Lung (tissue), 12 donors: ENCODE measurements at regions not wholly inside any gene's neighbourhood (a gene's known extent, or its start where the extent isn't known, plus 50 kb on each side); places are given as distances from the start of the nearest gene placed in this dataset. TPM values are rescaled to one million over a fixed set of nuclear protein-coding genes. Genes with fewer than 3 reads are reported as not detected.

ENCODE experiments used
- ATAC-seq: fragments of 200-7000 bp; cut with Tn5 transposase; one replicate; pipeline ENCODE4 v1.9.1; 2020; ENCODE audit warnings: moderate number of reproducible peaks; ENCODE audit not compliant: insufficient read depth, low FRiP score
- DNase-seq, 3 donors: peaks; one replicate each; pipeline ENCODE4 v3.0.0-alpha.2; 2013 to 2017
- H3K27ac ChIP-seq, 2 donors: one replicate each; pipeline ENCODE4 v1.5.1; 2013; ENCODE audit warnings: mild to moderate bottlenecking in 2 of 2, moderate library complexity in 2 of 2, control low read depth in 1 of 2, inconsistent platforms in 1 of 2, low read depth in 1 of 2, low read length in 1 of 2
- H3K27me3 ChIP-seq, 3 donors: one replicate each; pipeline ENCODE4 v1.5.1; 2013; ENCODE audit warnings: low read length in 2 of 3; ENCODE audit not compliant: control insufficient read depth in 3 of 3, insufficient read depth in 3 of 3
- H3K36me3 ChIP-seq, 4 donors: one replicate each; pipeline ENCODE4 v1.5.1; 2013; ENCODE audit warnings: low read length in 4 of 4, mild to moderate bottlenecking in 1 of 4, moderate library complexity in 1 of 4; ENCODE audit not compliant: control insufficient read depth in 4 of 4, insufficient read depth in 4 of 4
- H3K4me1 ChIP-seq, 5 donors: one replicate each; pipeline ENCODE4 v1.5.1; 2013; ENCODE audit warnings: low read length in 5 of 5, mild to moderate bottlenecking in 2 of 5, moderate library complexity in 1 of 5; ENCODE audit not compliant: control insufficient read depth in 5 of 5, insufficient read depth in 5 of 5
- H3K4me3 ChIP-seq: one replicate; pipeline ENCODE4 v1.5.1; 2013; ENCODE audit warnings: mild to moderate bottlenecking, control low read depth, moderate library complexity
- H3K9ac ChIP-seq, 2 donors: one replicate each; pipeline ENCODE4 v1.5.1; 2013; ENCODE audit warnings: low read length in 2 of 2, control low read depth in 1 of 2; ENCODE audit not compliant: insufficient read depth in 1 of 2
- H3K9me3 ChIP-seq, 4 donors: one replicate each; pipeline ENCODE4 v1.5.1; 2013; ENCODE audit warnings: low read length in 3 of 4, mild to moderate bottlenecking in 1 of 4, moderate library complexity in 1 of 4; ENCODE audit not compliant: control insufficient read depth in 4 of 4, insufficient read depth in 3 of 4
- WGBS, 2 donors: extraction: QIAGEN DNeasy Blood & Tissue Kit; methylation state at CpG; one replicate each; pipeline ENCODE4 v1.1.7; 2013; 5-methylcytosine and 5-hydroxymethylcytosine counted together
- small RNA-seq: library from RNA; depleted of rRNA; stranded (forward); fragments of <200 nt; gene quantifications from one replicate; pipeline ENCODE3, GENCODE V24; 2014; ENCODE audit warnings: low replicate concordance
- TF ChIP-seq, protein P1 (sequence below): IDR thresholded peaks from 2 replicates; pipeline ENCODE4 v1.5.1; 2012; ENCODE audit warnings: mild to moderate bottlenecking; ENCODE audit errors: control extremely low read depth, extremely low read depth
- donor health status: control.
- donor health status: control.
- donor health status: Bipolar disorder and iron deficiency.
- donor health status: healthy.
- donor health status: DM: yes; HTN: yes; CAD: no.

DNA sequence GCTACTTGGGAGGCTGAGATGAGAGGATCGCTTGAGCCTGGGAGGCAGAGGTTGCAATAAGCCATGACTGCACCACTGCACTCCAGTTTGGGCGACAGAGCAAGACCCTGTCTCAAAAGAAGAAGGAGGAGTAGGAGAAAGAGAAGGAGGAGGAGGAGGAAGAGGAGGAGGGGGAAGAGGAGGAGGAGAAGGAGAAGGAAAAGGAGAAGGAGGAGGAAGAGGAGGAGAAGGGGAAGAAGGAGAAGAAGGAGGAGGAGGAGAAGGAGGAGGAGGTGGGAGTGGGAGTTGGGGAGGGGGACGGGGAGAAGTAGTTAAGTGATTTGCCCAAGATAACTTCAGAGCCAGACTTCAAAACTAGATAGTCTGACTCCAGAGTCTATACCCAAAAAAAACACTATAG lies 55.5 kb upstream of the FOXD3 start:
- DNase-seq (no peak), ATAC-seq (no peak)
- Histone ChIP-seq H3K27ac (no peak overlapping the region), H3K4me3 (no peak overlapping the region), H3K9me3 (peaks cover 0 to 1% (median 0%) of the 10 kb centered on the region in 4 donors), H3K9ac (no peak overlapping the region), H3K27me3 (peaks cover 0 to 8% (median 3%) of the 10 kb centered on the region in 3 donors), H3K36me3 (no peaks in the 10 kb centered on the region), H3K4me1 (no peaks in the 10 kb centered on the region)
- TF ChIP-seq, protein P1, sequence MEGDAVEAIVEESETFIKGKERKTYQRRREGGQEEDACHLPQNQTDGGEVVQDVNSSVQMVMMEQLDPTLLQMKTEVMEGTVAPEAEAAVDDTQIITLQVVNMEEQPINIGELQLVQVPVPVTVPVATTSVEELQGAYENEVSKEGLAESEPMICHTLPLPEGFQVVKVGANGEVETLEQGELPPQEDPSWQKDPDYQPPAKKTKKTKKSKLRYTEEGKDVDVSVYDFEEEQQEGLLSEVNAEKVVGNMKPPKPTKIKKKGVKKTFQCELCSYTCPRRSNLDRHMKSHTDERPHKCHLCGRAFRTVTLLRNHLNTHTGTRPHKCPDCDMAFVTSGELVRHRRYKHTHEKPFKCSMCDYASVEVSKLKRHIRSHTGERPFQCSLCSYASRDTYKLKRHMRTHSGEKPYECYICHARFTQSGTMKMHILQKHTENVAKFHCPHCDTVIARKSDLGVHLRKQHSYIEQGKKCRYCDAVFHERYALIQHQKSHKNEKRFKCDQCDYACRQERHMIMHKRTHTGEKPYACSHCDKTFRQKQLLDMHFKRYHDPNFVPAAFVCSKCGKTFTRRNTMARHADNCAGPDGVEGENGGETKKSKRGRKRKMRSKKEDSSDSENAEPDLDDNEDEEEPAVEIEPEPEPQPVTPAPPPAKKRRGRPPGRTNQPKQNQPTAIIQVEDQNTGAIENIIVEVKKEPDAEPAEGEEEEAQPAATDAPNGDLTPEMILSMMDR: no peak
- 77 to 96% methylated on average over 3 of the region's 3 CpGs for WGBS, 2 donors

DNA sequence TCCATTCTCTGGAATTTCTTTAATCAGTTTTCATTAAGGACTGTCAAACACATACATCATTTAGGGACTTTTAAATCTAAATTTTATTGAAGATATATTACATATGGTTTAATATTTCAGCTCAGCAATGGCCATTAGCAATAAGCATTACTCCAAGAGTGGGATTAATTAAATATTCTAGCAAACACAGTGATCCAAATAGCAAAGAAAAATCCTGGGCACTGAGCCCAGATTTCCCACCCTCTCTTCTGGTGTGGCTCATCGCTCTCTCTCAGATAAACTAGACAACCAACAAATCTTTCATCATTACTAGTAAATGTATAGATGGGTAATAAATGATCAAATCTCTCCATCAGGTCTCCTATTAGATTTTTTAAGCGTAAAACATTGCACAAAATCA lies 53.5 kb upstream of the FOXD3 start:
- DNase-seq (peak in 1 of 3 donors; percentile 27), ATAC-seq (no peak)
- Histone ChIP-seq H3K4me1 (no peaks in the 10 kb centered on the region), H3K9me3 (peaks cover 0 to 1% (median 0%) of the 10 kb centered on the region in 4 donors), H3K27me3 (peaks cover 3 to 11% (median 6%) of the 10 kb centered on the region in 3 donors), H3K36me3 (no peaks in the 10 kb centered on the region), H3K27ac (no peak overlapping the region), H3K4me3 (no peak overlapping the region), H3K9ac (no peak overlapping the region)
- TF ChIP-seq, protein P1: no peak
- WGBS, 2 donors: 81 to 90% methylated on average over 2 of the region's 2 CpGs

DNA sequence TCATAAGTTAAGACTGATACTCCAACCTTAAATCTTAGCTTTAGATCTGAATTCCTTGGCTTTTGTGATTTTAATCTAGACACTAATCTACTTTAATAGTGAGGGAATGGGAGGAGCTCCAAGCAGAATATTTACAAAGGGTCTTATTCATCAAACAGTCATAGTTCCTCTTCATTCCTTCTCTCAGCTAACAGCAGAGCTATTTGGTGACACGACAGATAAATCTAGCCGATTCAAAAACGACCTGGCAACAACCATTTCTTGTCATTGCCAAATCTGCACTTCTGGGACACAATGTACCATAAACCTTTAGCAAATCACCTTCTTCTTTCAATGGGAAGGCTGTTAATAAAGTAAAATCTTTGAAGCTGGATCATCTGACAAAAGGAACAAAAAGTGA lies 52.8 kb upstream of the FOXD3 start:
- no peak overlapping the region for H3K9ac ChIP-seq
- TF ChIP-seq, protein P1: no peak
- peaks cover 0 to 1% (median 0%) of the 10 kb centered on the region in 4 donors for H3K9me3 ChIP-seq
- H3K27ac ChIP-seq: no peak overlapping the region
- no peaks in the 10 kb centered on the region for H3K36me3 ChIP-seq
- no peak for DNase-seq
- H3K4me3 ChIP-seq: no peak overlapping the region
- 45 to 62% methylated on average over 3 of the region's 3 CpGs for WGBS, 2 donors
- peaks cover 3 to 17% (median 11%) of the 10 kb centered on the region in 3 donors for H3K27me3 ChIP-seq
- no peaks in the 10 kb centered on the region for H3K4me1 ChIP-seq
- ATAC-seq: no peak

Small RNAs in the stretch of these regions (small RNA-seq; reads per million reads assigned to genes)
- not detected for gene RNA5SP49
